A204.1 (cell line): ENCODE measurements at regions not wholly inside any gene's neighbourhood (a gene's known extent, or its start where the extent isn't known, plus 50 kb on each side); places are given as distances from the start of the nearest gene placed in this dataset.
"Not testable (repeated sequence)": the region's sequence is repeated elsewhere in the genome, so short reads cannot be mapped to it uniquely, and the experiment has no call there.

ENCODE experiments used
- FAIRE-seq: peaks from 2 replicates; lab custom pipeline; 2012; peaks lifted over from hg19 to GRCh38; lab: Jason Lieb, UNC

- not testable (repeated sequence) for FAIRE-seq
Measured at GRCh38 chr2:87075054-87075790, 53.6 kb upstream of the PLGLB1 start.

- not testable (repeated sequence) for FAIRE-seq
Measured at GRCh38 chr2:87075791-87076252, 54.2 kb upstream of the PLGLB1 start.

- peak; percentile 91 for FAIRE-seq
Measured at GRCh38 chr2:87076253-87077123, 54.8 kb upstream of the PLGLB1 start.

GRCh38 chr2:87077124-87077446 lies 55.4 kb upstream of the PLGLB1 start:
- not testable (repeated sequence) for FAIRE-seq

- FAIRE-seq = not testable (repeated sequence)
Measured at GRCh38 chr2:87081727-87082126, 60.1 kb upstream of the PLGLB1 start.

- not testable (repeated sequence) for FAIRE-seq
Measured at GRCh38 chr2:87088079-87088478, 66.4 kb upstream of the PLGLB1 start.

- not testable (repeated sequence) for FAIRE-seq
Measured at GRCh38 chr2:87089401-87089800, 67.8 kb upstream of the PLGLB1 start.

GRCh38 chr2:87093252-87093651 lies 71.6 kb upstream of the PLGLB1 start:
- FAIRE-seq = not testable (repeated sequence)

GRCh38 chr2:87093937-87094529 lies 72.4 kb upstream of the PLGLB1 start:
- not testable (repeated sequence) for FAIRE-seq

GRCh38 chr2:87095804-87096203 lies 74.2 kb upstream of the PLGLB1 start:
- FAIRE-seq = not testable (repeated sequence)

GRCh38 chr2:87128761-87129553 lies 107.3 kb upstream of the PLGLB1 start:
- not testable (repeated sequence) for FAIRE-seq

- FAIRE-seq = not testable (repeated sequence)
Measured at GRCh38 chr2:87132577-87132976, 110.9 kb upstream of the PLGLB1 start.

- FAIRE-seq = not testable (repeated sequence)
Measured at GRCh38 chr2:87151835-87152493, 130.3 kb upstream of the PLGLB1 start.

- not testable (repeated sequence) for FAIRE-seq
Measured at GRCh38 chr2:87174454-87174853, 152.8 kb upstream of the PLGLB1 start.

GRCh38 chr2:87183373-87183772 lies 161.7 kb upstream of the PLGLB1 start:
- FAIRE-seq = not testable (repeated sequence)

- not testable (repeated sequence) for FAIRE-seq
Measured at GRCh38 chr2:87184260-87184659, 162.6 kb upstream of the PLGLB1 start.

GRCh38 chr2:87189214-87189613 lies 167.6 kb upstream of the PLGLB1 start:
- FAIRE-seq = not testable (repeated sequence)

GRCh38 chr2:87193336-87193735 lies 171.7 kb upstream of the PLGLB1 start:
- FAIRE-seq = not testable (repeated sequence)

- not testable (repeated sequence) for FAIRE-seq
Measured at GRCh38 chr2:87194254-87194999, 172.8 kb upstream of the PLGLB1 start.

GRCh38 chr2:87196720-87197388 lies 175.2 kb upstream of the PLGLB1 start:
- not testable (repeated sequence) for FAIRE-seq
